ENCODE measurements at regions not wholly inside any gene's neighbourhood (a gene's known extent, or its start where the extent isn't known, plus 50 kb on each side); places are given as distances from the start of the nearest gene placed in this dataset.
A peak's percentile ranks its signal among the peaks of the same experiment; 100 is the strongest.

- 0 out of 2 replicates have a peak, but pooled peaks have one; percentile 11 for TF ChIP-seq NKRF (conservative IDR thresholded peaks at IDR 0.05)
- peak; percentile 97 for TF ChIP-seq BCL11A (IDR thresholded peaks at IDR 0.05; ENCODE audit: low read depth, low read length)
- no peak; the same call in none of the 2 replicates for TF ChIP-seq NBN (IDR thresholded peaks at IDR 0.05)
- TF ChIP-seq MLLT1 (IDR thresholded peaks at IDR 0.05), result peak; percentile 38; the same call in 1 of the 2 replicates
- TF ChIP-seq NFIC (IDR thresholded peaks at IDR 0.05; ENCODE audit: low read depth, low read length), result peak; percentile 87
- TF ChIP-seq DPF2 (IDR thresholded peaks at IDR 0.05), result peak; percentile 98
- no peak for TF ChIP-seq E4F1 (IDR thresholded peaks at IDR 0.05; ENCODE audit: borderline replicate concordance, partially characterized antibody)
- peak; percentile 90; the same call in 1 of the 3 replicates for TF ChIP-seq POU2F2 (IDR thresholded peaks at IDR 0.05; ENCODE audit: borderline replicate concordance, low read depth, low read length)
- TF ChIP-seq PKNOX1 (IDR thresholded peaks at IDR 0.05), result no peak
- TF ChIP-seq SKIL (IDR thresholded peaks at IDR 0.05; ENCODE audit: low read depth, poor library complexity, severe bottlenecking), result peak; percentile 68
- peak; percentile 77 for TF ChIP-seq MEF2B (IDR thresholded peaks at IDR 0.05; ENCODE audit: partially characterized antibody, poor library complexity, severe bottlenecking)
- TF ChIP-seq KAT2A (conservative IDR thresholded peaks at IDR 0.05; ENCODE audit: control insufficient read depth, low read depth, low read length), result no peak
- no peak for TF ChIP-seq NFYB (IDR thresholded peaks at IDR 0.05; ENCODE audit: insufficient read depth, low read depth, low read length)
- TF ChIP-seq CTCF (IDR thresholded peaks at IDR 0.05 in 2 of 3, conservative IDR thresholded peaks at IDR 0.05 in 1 of 3; ENCODE audit: control insufficient read depth in 2 of 3, extremely low read depth in 1 of 3, insufficient read depth in 1 of 3, low read depth in 3 of 3, low read length in 3 of 3), result no peak
- TF ChIP-seq POLR2A (IDR thresholded peaks at IDR 0.05; ENCODE audit: low read depth, low read length), result no peak
- TF ChIP-seq EZH2 (IDR thresholded peaks at IDR 0.05; ENCODE audit: borderline replicate concordance, control insufficient read depth, low read depth, low read length), result no peak
- TF ChIP-seq SMAD1 (IDR thresholded peaks at IDR 0.05; ENCODE audit: low read depth, partially characterized antibody), result peak; percentile 85
These were observed 162.4 kb upstream of the ZNF608 start (continued) for GRCh38 chr5:124908581-124909451.

All from GM12878 (cell line).